GM12878 (cell line): ENCODE measurements at regions not wholly inside any gene's neighbourhood (a gene's known extent, or its start where the extent isn't known, plus 50 kb on each side); places are given as distances from the start of the nearest gene placed in this dataset.

Experiments
- ATAC-seq: fragments of 200-7000 bp; cut with Tn5 transposase; 3 replicates; pipeline ENCODE4 v1.9.1; 2020; ENCODE audit warnings: mild to moderate bottlenecking, moderate library complexity
- BruUV-seq: library from RNA; stranded (reverse); fragments of 400-500 nt; replicated peaks from 2 replicates; lab custom pipeline; 2021; lab: Mats Ljungman, UMichigan
- CTCF ChIA-PET: fragments of 300-600 bp; sonication (Branson Sonifier 250); formaldehyde crosslinking; extraction: SDS; loops from one replicate; lab custom pipeline; 2021; ENCODE audit warnings: inconsistent platforms; lab: Yijun Ruan, JAX
- POLR2A ChIA-PET: fragments of 350-600 bp; formaldehyde crosslinking; extraction: SDS; loops from one replicate; lab custom pipeline; 2021; ENCODE audit warnings: inconsistent platforms; lab: Charles Lee
- RAD21 ChIA-PET: fragments of 300-600 bp; sonication (Branson Sonifier 250); formaldehyde crosslinking; loops from one replicate; lab custom pipeline; 2023; ENCODE audit warnings: antibody characterized with exemption; ENCODE audit not compliant: unreplicated experiment; lab: Charles Lee
- SMC1A ChIA-PET: fragments of 300-600 bp; sonication (Branson Sonifier 250); formaldehyde crosslinking; loops from one replicate; lab custom pipeline; 2023; ENCODE audit not compliant: unreplicated experiment, uncharacterized antibody; lab: Charles Lee
- DNase-seq: peaks from one replicate; pipeline ENCODE4 v3.0.0-alpha.2; 2011; ENCODE audit warnings: low read depth, low spot score
- FAIRE-seq: peaks from 3 replicates; lab custom pipeline; 2011; peaks lifted over from hg19 to GRCh38; lab: Jason Lieb, UNC
- H2AFZ ChIP-seq: 2 replicates; pipeline ENCODE4 v1.6.0; 2011; ENCODE audit warnings: low read depth, low read length, control low read depth; ENCODE audit not compliant: control insufficient read depth
- H3K27ac ChIP-seq: 2 replicates; pipeline ENCODE4 v1.5.1; 2011; ENCODE audit warnings: control low read depth; ENCODE audit not compliant: control insufficient read depth, insufficient read depth
- H3K27me3 ChIP-seq, 2 experiments: replicated peaks in 1 of 2; 2 replicates each; pipeline versions ENCODE4 v1.6.0 to v1.6.1; 2011; ENCODE audit warnings: low read length in 1 of 2; ENCODE audit not compliant: control insufficient read depth in 2 of 2, insufficient read depth in 2 of 2
- H3K36me3 ChIP-seq, 2 experiments: 2 replicates each; pipeline ENCODE4 v1.5.1; 2011; ENCODE audit warnings: low read length in 1 of 2; ENCODE audit not compliant: control insufficient read depth in 2 of 2, insufficient read depth in 2 of 2
- H3K4me1 ChIP-seq: 2 replicates; pipeline ENCODE4 v1.6.1; 2011; ENCODE audit warnings: mild to moderate bottlenecking, low read length, moderate library complexity, mixed read lengths; ENCODE audit not compliant: control insufficient read depth, insufficient read depth
- H3K4me2 ChIP-seq: 2 replicates; pipeline ENCODE4 v1.6.0; 2011; ENCODE audit warnings: control low read depth; ENCODE audit not compliant: control insufficient read depth, insufficient read depth
- H3K4me3 ChIP-seq: fragments of 200-600 bp; sonication (generic); 2 replicates; pipeline ENCODE4 v1.5.1; 2016
- H3K79me2 ChIP-seq: 2 replicates; pipeline ENCODE4 v1.6.0; 2011; ENCODE audit warnings: low read length; ENCODE audit not compliant: control insufficient read depth, insufficient read depth
- H3K9ac ChIP-seq: 2 replicates; pipeline ENCODE4 v1.8.0; 2011; ENCODE audit warnings: low read length, control low read depth, mixed read lengths; ENCODE audit not compliant: control insufficient read depth, insufficient read depth
- H3K9me3 ChIP-seq: replicated peaks from 3 replicates; pipeline ENCODE4 v1.5.1; 2011; ENCODE audit warnings: mild to moderate bottlenecking, low read length; ENCODE audit not compliant: control insufficient read depth, insufficient read depth
- H4K20me1 ChIP-seq: 2 replicates; pipeline ENCODE4 v1.6.0; 2011; ENCODE audit not compliant: control insufficient read depth, insufficient read depth
- CTCF ChIP-seq, 3 experiments: IDR thresholded peaks in 2 of 3; conservative IDR thresholded peaks in 1 of 3; 2 replicates each; pipeline ENCODE4 v1.5.1; 2011; ENCODE audit warnings: low read depth in 3 of 3, low read length in 3 of 3, mild to moderate bottlenecking in 3 of 3, control low read depth in 2 of 3, moderate library complexity in 2 of 3, inconsistent platforms in 1 of 3, mixed read lengths in 1 of 3; ENCODE audit not compliant: control insufficient read depth in 2 of 3, insufficient read depth in 1 of 3; ENCODE audit errors: extremely low read depth in 1 of 3
- E2F8 ChIP-seq: fragments of 450-650 bp; IDR thresholded peaks from 2 replicates; pipeline ENCODE4 v1.6.1; 2018; ENCODE audit warnings: mild to moderate bottlenecking, low read depth, moderate library complexity; ENCODE audit not compliant: partially characterized antibody
- IKZF1 ChIP-seq: fragments of 450-650 bp; conservative IDR thresholded peaks from 2 replicates; pipeline ENCODE4 v1.6.1; 2017; ENCODE audit warnings: antibody characterized with exemption, mild to moderate bottlenecking
- IKZF2 ChIP-seq, 2 experiments: fragments of 450-650 bp; IDR thresholded peaks; 2 replicates each; pipeline ENCODE4 v1.6.1; 2017; ENCODE audit warnings: mild to moderate bottlenecking in 2 of 2, moderate library complexity in 2 of 2
- LARP7 ChIP-seq: fragments of 450-650 bp; IDR thresholded peaks from 2 replicates; pipeline ENCODE4 v1.6.1; 2017; ENCODE audit warnings: mild to moderate bottlenecking
- PAX8 ChIP-seq: fragments of 450-650 bp; IDR thresholded peaks from 2 replicates; pipeline ENCODE4 v1.6.1; 2017; ENCODE audit warnings: mild to moderate bottlenecking, moderate library complexity
- POU2F2 ChIP-seq: IDR thresholded peaks from 3 replicates; pipeline ENCODE4 v1.6.1; 2011; ENCODE audit warnings: low read depth, mild to moderate bottlenecking, low read length, borderline replicate concordance
- TCF7 ChIP-seq: IDR thresholded peaks from 2 replicates; pipeline ENCODE4 v1.6.1; 2014; ENCODE audit warnings: antibody characterized with exemption, borderline replicate concordance
- WRNIP1 ChIP-seq: IDR thresholded peaks from 2 replicates; pipeline ENCODE4 v1.6.1; 2011; ENCODE audit warnings: low read depth, low read length, improper control_type of control experiment, borderline replicate concordance
- ZZZ3 ChIP-seq: IDR thresholded peaks from 2 replicates; pipeline ENCODE4 v1.6.1; 2011; ENCODE audit warnings: low read depth; ENCODE audit not compliant: control insufficient read depth, insufficient read length
- WGBS: methylation state at CpG from one replicate; pipeline ENCODE4 v1.1.6; 2016; ENCODE audit warnings: low lambda C conversion rate; ENCODE audit not compliant: insufficient replicate concordance, insufficient coverage; ENCODE audit errors: missing lambda C conversion rate; 5-methylcytosine and 5-hydroxymethylcytosine counted together
- in situ Hi-C: fragments of 300-500 bp; cut with MboI; formaldehyde crosslinking; loops from 9 replicates; pipeline ENCODE4 v1.14.3; 2018; ENCODE audit warnings: mixed read lengths
- intact Hi-C: fragments of 100-400 bp; cut with micrococcal nuclease; formaldehyde crosslinking; loops from one replicate; pipeline ENCODE4 v1.14.2; 2022; ENCODE audit not compliant: unreplicated experiment

GRCh38 chr18:24924066-24924716, 427.8 kb downstream of the ZNF521 start:
- intact Hi-C loops, result no loop called here
- RAD21 ChIA-PET, result no interaction called here
- no peaks in the 10 kb centered on the region for H3K9me3 ChIP-seq
- H4K20me1 ChIP-seq, result no peaks in the 10 kb centered on the region
- H3K79me2 ChIP-seq, result no peaks in the 10 kb centered on the region
- no peak overlapping the region for H3K4me2 ChIP-seq
- BruUV-seq, result no TSS peak
- no peak overlapping the region for H2AFZ ChIP-seq
- H3K27ac ChIP-seq, result no peak overlapping the region
- H3K27me3 ChIP-seq, result no peaks in the 10 kb centered on the region
- H3K4me1 ChIP-seq, result peaks cover 10% of the 10 kb centered on the region
- TF ChIP-seq PAX8, result no peak
- no peak for TF ChIP-seq LARP7
- TF ChIP-seq WRNIP1, result no peak
- no peak for FAIRE-seq
- H3K4me3 ChIP-seq, result no peak overlapping the region
- no peak for ATAC-seq
- 58% methylated on average over 12 of the region's 12 CpGs for WGBS
- no peak overlapping the region for H3K9ac ChIP-seq
- POLR2A ChIA-PET, result no interaction called here
- no peaks in the 10 kb centered on the region for H3K36me3 ChIP-seq
- SMC1A ChIA-PET, result no interaction called here
- CTCF ChIA-PET, result no interaction called here
- no peak for DNase-seq
- in situ Hi-C loops, result no loop called here

- TF ChIP-seq TCF7 (0 out of 2 replicates have a peak, but pooled peaks have one; percentile 23), IKZF2 (IDR thresholded peaks at IDR 0.05) (no peak), IKZF1 (no peak), E2F8 (no peak), ZZZ3 (no peak), CTCF (IDR thresholded peaks at IDR 0.05 in 2 of 3, conservative IDR thresholded peaks at IDR 0.05 in 1 of 3; ENCODE audit: control insufficient read depth in 2 of 3, extremely low read depth in 1 of 3, insufficient read depth in 1 of 3, low read depth in 3 of 3, low read length in 3 of 3) (no peak), POU2F2 (no peak)
- TF ChIP-seq, all 136 proteins: peak for 1
- intact Hi-C loops, result no loop called here
- Histone ChIP-seq H4K20me1 (no peaks in the 10 kb centered on the region), H3K4me2 (no peak overlapping the region), H3K79me2 (no peaks in the 10 kb centered on the region), H2AFZ (no peak overlapping the region), H3K4me3 (no peak overlapping the region), H3K36me3 (no peaks in the 10 kb centered on the region), H3K27ac (no peak overlapping the region), H3K9me3 (no peaks in the 10 kb centered on the region), H3K9ac (no peak overlapping the region), H3K4me1 (peaks cover 10% of the 10 kb centered on the region), H3K27me3 (no peaks in the 10 kb centered on the region; a peak in 1 of 4 replicates)
- FAIRE-seq (no peak), DNase-seq (no peak), ATAC-seq (peak; percentile 48)
- no TSS peak for BruUV-seq
- CTCF ChIA-PET, result no interaction called here
- 0% methylated on average over 1 of the region's 1 CpG for WGBS
- in situ Hi-C loops, result no loop called here
- SMC1A ChIA-PET, result no interaction called here
- POLR2A ChIA-PET, result no interaction called here
- RAD21 ChIA-PET, result no interaction called here
Measured at GRCh38 chr18:24926649-24927048, 425.3 kb downstream of the ZNF521 start.
